T-helper 9 cell (primary cell): ENCODE measurements at regions not wholly inside any gene's neighbourhood (a gene's known extent, or its start where the extent isn't known, plus 50 kb on each side); places are given as distances from the start of the nearest gene placed in this dataset.

Experiments used
- DNase-seq: peaks from one replicate; pipeline ENCODE4 v3.0.0-alpha.2; 2020

DNA sequence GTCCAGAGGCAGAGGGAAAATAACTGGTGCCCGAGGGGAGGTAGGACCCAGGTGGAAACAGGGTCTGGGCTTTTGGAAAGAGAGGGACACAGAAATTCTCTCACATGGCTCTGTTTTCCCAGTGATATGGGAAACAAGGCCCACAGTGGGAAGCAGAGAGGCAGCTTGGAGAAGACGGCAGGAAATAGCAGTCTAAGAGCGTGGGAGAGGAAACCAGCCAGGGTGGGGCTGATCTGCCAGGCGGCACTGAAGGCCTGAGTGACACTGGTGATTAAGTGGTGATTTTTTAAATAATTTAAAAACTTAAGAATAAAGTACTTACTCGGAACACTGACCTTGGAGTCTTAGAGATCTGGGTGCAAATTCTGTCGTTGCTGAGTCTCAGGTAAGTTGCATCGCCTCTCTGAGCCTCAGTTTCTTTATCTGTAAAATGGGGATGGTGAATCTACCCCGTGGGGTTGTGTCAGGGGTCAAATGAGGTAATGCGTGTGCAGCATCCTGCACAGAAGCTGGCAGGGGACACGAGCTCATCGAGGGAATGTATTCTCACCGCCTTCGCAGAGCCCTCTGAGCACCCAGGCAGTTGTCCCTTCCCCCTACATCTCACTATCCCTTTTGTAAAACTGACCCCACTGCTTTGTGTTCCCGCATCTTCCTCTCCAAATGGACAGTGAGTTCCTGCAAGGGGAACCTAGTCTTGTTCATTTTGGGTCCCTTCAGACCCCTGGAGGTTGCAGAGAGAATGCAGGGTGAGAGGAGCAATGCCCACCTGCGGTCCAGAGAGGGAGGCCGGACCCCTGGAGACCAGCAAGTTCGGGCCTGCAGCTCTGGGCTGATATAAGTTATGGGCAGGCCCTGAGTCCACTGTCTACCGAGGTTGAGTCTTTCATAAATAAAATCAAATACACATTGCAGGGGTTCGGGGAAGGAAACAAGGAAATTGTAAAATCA is 228.6 kb upstream of the PMEPA1 start:
- no peak for DNase-seq

DNA sequence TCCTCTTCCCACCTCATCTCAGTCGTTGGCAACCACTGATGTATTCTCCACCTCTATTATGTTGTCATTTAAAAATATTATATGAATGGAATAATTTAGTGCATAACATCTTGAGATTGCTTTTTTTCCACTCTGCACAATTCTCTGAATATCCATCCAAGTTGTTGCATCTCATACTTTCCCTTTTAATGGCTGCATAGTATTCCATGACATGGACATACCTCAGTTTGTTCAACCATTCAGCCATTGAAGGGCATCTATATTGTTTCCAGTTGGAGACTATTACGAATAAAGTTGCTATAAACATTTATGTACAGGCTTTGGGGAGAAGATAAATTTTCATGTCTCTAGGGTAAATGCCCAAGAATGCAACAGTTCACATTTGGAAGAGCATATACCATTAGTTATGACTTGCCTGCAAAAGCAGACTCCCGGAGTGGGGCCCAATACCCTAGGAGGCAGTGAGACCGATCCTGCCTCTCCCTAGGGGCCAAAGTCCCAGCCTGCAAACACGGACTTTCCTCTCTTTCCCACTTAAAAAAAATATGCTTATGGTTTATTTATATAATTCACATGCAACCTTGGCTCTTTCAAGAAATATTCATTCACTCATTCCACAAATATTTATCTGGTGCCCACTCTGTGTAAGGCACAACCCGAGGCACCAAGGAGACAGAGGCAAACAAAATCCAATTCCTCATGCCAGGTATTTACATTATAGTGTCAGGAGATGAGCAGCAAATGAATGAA is 227.0 kb upstream of the PMEPA1 start:
- DNase-seq: no peak

DNA sequence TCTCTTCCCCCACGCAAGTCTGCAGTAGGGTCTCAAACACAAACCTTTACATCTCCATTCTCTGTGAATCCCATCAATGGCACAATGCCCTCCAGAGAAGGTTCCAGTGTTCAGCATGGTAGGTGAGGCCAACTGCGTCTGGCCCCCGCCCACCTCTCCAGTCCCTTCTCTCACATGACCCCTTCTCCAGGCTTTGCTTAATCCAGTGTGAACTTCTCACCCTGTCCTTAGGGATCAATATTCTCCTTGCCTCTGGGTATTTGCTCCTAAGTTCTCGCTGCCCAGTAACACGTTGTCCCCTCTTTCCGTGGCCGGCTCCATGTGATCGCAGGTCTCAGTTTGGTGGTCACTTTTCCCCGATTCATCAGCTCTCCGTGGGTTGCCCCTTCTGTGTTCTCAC is 225.1 kb upstream of the PMEPA1 start:
- no peak for DNase-seq

DNA sequence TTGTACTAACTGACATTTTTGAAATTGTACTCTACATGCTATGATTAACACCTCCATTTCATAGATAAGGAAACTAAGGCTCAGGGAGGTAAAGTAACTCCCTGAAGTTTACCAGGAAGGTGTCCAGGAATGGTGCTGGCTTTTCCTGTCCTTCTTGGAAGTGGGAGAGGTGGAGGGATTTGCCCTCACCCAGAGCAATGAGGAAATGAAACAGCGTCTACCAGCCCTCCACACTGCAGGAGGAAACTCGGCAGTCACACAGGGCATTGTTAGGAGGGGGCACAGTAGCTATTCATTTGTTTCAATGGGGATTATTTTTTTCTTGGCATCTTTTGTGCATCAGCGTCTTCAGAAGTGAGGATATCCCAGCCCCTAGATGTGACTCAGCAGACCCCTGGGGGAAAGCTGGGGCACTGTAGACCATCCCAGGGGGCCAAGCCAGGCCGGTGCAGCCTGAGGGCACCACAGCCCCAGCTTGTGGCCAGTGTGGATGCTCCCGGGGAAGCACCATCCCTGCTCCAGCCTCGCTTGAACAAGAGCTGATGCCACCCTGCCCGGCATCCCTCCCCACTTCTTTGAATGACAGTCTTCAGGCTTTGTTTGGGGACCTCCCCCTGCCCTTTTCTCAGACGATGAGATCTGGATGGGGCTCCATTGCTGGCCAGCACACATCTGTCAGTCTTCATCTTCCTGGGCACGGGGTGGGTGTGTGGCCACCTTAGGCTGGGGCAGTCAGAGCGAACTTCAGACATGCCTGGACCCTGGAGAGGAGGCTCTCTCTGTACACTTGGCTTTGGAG is 224.4 kb upstream of the PMEPA1 start:
- no peak for DNase-seq

DNA sequence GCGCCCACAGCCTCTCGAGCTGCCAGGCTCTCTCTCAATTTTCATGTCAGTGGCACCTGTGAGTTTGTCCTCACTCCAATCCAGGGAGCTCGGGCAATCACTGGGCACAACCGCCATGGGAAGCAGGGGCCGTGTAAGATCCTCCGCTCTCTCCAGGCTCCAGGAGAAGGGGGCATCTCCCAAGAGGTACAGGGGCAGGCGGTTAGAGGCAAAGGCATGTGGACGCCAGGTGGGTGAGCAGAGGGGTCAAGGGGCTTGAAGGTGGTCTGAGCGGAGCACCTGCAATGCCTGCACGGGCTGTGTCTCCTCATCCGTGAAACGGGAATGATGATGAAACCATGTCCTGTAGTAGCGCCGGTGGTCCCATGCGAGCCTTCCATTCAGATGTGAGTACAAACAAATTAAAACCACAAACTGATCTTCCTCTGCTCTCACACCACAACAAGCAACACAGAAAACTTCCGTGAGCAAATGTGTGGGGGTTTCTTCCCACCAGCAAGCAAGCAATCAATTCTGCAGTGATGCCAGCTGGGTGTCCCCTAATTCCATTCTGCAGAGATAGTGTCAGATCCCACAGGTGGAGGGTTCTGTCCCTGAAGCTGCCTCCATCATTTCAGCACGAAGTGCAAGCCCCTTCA is 222.5 kb upstream of the PMEPA1 start:
- DNase-seq: no peak

DNA sequence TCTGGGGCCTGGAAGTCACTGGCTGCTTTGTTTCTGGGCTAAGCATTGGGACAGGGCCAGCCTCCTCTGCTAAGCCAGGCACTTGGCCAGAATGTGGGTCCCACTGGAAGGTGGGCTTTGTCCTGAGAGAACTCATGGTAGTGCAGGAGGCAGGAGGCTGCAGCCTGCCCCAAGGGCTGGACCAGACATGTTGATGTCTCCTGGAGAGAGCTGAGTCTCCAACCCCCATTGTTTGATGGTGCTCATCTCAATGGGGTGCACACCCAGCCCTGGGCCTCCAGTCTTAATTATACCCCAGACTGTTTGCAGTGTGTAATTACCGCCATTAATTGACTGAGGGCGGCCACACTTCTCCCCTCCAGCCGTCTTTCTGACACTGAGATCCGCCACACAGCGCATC is 220.5 kb upstream of the PMEPA1 start:
- DNase-seq: no peak

DNA sequence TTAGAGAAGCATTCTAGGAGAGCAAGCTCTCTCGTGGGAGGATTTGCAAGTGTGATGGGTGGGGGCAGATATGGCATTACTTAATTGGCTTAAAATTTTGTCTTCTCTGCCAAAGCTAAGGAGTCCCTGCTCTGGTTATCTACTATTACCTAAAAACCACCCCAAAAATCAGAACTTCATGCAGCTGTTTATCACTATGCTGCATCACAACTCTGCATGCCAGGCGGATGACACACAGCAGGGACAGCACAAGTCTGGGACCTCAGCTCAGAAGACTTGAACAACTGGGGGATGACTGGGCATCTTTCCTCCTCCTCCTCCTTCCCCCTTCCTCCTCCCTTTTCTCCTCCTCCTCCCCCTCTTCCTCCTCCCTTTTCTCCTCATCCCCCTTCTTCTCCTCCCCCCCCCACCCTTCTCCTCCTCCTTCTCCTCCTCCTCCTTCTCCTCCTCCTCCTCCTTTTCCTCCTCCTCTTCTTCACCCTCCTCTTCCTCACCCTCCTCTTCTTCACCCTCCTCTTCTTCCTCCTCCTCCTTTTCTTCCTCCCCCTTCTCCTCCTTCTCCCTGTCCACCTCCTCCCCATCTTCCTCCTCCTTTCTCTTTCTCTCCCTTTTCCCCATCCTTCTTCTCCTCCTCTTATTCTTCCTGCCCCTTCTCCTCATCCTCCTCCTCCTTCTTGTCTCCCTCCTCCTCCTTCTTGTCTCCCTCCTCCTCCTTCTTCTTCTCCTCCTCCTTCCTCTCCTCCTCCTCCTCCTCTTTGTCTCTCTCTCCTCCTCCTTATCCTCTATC is 218.6 kb upstream of the PMEPA1 start:
- no peak for DNase-seq

DNA sequence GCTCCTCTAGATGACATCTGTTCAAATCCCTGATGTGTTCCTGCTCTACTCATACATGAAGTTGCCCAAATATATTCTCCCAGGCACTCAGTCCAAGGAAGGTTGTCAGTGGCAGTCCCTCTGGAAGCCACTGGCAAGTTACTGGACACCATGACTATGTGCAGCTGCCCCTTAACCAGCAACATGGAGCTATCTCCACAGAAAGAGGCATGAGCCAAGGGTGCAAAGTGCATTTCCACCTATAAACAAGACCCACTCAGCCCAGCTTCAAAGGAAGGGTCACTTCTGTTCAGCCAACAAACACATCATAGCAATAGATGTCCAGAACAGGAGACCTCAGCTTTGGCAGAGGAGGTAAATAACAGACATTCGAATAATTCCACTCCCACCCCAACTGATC is 217.6 kb upstream of the PMEPA1 start:
- DNase-seq: no peak

DNA sequence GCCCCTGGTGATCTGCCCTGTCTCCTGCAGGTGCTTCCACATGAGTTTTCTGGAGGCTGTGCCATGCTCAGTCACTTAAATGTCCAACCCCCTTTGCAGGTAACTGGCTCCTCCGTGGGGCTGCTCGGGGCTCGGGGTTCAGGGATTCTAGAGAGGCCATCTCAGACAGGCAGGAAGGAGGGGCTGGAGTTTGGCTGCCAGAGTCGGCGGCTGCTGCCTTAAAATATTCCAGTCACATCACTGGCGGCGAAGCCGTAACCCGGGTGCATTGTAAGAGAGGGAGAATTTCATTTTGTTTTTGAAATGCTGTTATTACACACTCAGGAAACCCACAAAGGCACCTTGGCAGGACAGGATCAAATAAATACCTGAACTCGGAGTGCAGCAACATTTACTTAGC is 212.9 kb upstream of the PMEPA1 start:
- no peak for DNase-seq

DNA sequence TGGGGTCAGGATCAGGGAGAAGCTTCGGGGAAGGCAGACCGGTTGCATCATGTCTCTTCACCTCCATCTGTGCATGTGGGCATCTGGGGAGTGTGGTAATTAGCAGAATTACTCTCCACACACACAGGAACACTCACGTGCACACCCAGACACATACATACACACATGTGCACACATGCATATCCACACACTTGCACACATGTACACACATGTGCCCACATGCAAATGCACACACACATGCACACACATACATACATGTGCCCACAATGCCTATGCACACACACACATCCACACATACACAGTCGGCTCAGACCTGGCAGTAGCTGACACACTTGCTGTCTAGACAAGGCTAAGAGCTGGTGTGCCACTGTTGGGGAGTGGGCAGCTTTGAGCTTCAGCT is 212.3 kb upstream of the PMEPA1 start:
- DNase-seq: no peak

DNA sequence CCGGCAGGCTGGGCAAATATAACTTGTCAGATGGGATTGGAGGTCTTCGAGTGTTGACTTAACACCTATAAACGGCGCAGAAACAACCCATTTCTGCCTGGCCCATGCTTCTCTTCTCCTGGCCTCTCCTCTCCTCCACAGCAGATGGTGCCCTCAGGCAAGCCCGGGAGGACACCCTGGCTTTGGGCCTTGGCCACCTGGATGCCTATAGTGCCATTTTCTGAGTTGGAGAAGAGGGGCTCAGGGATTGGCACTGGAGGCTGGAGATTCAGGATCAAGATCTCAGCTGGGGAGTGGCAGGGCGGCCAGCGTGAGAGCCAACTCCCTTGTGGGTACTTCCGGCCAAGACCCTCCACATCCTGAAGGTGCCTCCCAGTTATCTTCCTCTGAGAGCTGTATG is 211.9 kb upstream of the PMEPA1 start:
- no peak for DNase-seq

DNA sequence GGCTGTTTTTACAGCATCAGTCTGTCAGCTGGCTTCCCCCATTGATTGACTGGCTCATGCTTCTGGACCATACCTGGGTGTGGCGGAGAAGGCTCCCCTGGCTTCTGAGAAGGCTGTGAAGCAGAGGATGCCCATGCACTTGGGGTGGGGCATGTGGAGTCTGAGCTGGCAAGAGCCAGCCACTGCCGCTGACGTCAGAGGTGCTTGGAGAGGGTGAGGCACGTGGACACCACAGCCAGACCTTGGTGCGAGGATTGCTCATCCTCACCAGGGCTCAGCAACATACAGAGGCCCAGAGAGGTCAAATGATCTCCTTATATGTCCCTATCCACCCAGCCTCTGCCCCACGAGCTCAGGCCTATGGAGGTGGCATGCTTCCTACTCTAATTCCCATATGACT is 211.2 kb upstream of the PMEPA1 start:
- DNase-seq: no peak

DNA sequence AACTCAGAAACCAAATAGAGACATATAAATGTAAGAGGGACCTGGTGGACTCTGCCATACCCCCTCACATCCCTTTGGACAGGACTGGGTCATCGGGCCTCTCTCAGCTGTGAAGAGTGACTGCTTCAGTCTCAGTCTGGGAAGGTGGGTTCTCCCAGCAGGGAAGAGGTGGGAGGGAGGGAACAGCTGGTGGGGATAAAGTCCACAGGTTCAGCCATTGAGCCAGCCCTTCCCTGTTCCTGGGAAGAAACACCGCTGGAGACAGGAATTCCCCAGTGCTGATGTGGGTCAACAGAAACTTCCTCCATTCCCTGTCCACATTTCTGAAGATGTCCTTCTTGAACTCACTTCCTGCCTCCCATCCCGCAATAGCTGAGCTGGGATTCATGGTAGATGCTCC is 209.2 kb upstream of the PMEPA1 start:
- no peak for DNase-seq

DNA sequence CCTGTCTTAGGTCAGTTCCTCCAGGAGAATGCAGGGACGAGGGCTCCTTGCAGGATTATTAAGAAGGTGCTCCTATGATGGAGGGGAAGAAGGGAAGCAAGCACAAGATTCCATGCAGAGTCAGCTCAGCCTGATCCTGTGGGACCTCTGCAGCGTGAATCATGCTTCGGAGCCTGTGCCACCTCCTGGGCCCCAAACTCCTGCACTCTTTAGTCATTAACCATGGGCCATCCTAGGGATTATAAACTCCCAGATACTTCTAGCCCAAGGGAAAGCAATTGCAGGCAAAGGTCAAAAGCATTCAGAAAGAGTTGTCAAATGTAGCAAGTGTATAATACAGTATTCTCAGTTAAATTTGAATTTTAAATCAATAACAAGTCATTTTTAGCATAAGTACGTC is 208.7 kb upstream of the PMEPA1 start:
- DNase-seq: no peak

DNA sequence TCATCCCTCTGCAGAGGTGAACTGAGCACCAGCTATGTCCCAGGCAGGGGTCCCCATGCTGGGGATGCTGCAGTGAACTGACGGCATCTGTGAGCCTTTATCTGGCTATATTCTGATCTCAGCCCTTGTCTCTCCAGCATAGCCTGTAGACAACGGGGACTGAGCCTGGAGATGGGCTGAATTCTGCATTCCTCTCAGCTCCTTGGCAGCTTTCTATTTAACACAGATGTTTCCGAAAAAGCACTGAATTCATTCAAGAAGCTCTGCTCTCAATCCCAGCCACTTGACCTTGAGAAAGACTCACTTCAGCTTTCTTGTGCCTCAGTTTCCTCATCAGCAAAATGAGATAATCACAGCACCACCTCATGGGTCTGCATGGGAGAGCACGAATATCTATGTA is 204.4 kb upstream of the PMEPA1 start:
- DNase-seq: no peak

DNA sequence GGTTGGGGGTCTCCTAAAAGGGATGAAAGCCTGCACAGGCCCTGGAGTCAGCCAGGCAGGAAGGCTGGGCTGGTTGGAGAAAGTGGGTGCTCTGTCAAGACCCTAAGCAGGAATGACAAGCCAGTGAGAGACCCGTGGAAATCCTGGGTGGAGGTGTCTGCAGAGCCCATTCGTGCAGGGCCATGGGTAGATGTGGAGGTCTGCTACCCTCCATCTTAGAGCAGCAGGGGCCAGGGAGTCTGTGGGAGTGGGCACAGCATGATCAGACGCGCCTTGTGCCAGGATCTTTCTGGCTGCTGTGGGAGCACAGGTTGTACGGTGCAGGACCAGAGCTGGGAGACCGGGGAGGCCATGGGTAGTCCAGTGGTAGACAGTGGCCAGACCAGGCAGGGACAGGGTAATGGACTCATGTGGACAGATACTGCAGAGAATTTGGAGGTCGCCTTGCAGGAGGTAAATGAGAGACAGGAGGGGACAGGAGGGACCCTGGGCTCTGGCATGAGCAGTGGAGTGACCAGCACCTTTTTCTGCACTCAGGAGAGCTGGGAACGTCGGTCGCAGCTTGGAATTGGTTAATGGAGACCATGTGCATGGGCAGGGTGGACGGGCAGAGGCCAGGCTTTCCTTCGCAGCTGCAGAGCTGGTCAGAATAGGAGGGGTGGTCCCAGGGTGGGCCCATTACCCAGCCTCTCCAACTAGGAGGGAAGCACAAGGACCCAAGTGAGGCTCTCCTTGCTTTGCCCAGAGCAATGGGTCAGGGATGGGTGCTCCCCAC is 203.5 kb upstream of the PMEPA1 start:
- no peak for DNase-seq

DNA sequence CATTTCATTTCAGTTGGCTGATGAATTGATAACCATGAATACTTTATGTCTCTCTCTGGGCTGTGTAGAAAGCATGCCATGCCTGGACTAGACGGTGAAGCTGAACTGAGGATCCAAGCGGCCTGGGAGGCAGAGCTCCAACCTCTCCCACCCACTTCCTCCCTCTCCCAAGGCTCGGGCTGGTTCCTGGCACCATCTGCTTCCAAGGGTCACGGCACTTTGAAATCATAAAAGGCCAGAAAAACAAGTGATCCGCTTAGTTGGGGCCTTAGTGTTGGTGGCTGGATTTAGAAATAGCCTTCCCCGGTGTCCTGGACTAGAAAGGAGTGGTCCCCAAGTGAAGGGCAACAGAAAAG is 202.4 kb upstream of the PMEPA1 start:
- DNase-seq: no peak

DNA sequence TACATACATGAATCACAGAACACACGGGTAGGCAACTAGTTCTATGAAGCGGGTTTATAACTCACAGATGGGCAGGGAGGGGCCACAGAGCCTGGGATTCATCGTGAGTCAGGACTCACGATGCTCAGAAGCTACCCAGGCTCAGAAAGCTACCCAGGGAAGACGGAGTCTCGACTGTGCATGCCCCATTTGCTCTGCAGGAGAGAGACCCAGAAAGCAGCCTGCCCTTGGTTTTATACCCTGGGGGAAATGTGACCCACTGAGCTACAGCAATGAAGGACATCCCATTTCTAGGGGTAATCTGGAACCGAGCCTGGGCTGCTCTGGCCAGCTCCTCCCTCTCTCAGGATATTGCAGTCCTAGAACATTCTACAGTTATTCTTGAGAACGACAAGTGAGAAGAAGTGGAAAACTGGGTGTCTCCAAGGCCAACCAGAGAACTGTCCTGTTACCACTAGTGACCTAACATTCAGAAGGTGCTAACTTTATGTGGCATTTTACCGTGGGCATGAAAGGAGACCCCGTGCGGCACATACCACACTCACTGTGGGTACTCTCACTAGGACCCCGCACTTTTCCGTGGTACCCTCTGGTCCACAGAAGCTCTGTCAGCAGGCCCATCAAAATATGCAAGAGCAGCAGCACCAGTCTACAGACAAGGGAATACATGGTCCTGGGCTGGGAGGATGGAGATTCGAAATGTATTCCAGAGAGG is 201.9 kb upstream of the PMEPA1 start:
- DNase-seq: no peak

DNA sequence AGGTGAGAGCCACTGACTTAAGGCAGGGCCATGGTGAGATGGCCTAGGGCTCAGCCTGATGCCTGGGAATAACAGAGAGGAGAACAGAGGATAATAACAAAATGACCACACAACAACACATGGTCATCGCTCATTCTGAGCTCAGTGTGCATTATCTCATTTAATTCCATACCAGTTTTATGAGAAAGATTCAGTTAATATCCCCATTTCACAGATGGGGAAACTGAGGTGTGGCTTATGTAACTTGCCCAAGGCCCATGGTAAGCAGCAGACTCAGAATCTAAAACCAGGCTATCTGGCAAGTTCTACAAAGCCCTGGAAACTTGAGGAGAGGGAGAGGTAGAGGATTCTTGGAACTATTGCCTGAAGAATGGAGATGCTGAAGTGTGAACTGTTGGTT is 200.9 kb upstream of the PMEPA1 start:
- DNase-seq: no peak

DNA sequence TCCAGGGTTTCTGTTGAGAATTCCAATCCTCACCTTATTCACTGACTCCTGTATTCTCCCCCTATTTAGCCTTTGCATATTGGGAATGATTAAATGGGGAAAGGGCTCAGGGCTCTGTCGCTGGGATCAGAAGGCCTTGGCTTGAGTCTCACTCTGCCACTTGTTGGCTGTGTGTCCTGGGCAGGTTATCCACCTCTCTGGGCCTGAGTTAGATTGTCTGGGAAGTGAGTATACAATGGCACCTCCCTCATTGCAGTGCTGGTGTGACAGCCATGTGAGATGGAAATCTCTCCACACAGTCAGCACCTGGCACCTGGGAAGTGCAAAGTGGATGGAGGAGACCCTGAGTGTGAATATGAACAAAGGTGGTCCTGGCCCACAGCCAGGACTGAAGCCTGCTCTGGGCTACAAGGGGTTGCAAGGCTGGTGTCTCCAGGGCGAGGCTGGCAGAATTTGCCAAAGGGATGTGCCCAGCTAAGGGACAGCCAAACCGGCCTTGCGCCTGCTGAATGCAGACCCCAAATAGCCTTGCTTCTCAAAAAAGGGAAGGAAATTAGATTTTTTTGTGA is 200.0 kb upstream of the PMEPA1 start:
- DNase-seq: no peak
